HG03196 (cell line): ENCODE measurements at regions not wholly inside any gene's neighbourhood (a gene's known extent, or its start where the extent isn't known, plus 50 kb on each side); places are given as distances from the start of the nearest gene placed in this dataset.
A peak's percentile ranks its signal among the peaks of the same experiment; 100 is the strongest.

Experiments
- ATAC-seq: cut with Tn5 transposase; IDR thresholded peaks from one replicate; pipeline ENCODE4 v1.9.1; 2021; ENCODE audit not compliant: unreplicated experiment

GRCh38 chr5:68555907-68556681 is 340.5 kb downstream of the PIK3R1 start:
- ATAC-seq: no peak

DNA sequence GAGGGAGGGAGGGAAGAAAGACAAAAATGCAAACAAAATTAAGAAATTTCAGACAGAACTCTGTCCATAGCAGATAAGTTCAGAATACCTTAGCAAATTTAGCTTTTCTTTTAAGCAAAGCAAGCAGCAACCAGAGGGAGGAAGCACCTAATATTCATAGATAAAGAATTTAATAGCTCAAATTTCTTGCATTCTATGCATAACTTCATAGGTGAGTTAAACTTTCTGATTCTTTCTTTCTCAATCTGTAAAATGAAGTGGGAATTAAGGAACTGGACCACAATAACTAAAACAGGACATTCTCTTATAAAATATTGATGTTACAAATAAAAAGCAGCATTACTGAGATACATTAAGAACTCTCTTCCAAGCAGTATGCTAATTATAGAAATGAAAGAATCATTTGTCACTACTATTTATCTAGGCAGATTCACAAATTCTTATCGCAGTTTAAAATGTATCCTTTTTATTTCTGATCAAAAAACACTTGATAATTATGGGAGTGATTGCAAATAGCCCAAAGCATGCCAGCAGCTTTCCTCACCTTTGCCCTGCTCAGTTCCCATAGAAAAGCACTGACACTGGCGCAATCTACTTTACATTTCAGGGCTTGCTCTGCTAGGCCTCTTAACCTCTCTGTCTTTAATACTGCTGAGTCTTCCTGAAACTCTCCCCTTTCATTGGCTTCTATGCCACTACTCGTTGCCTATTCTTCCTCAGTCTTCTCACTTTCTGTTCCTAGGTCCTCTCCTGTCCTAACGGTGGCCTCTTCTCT is 341.8 kb downstream of the PIK3R1 start:
- ATAC-seq: no peak

GRCh38 chr5:68562308-68562707 is 346.8 kb downstream of the PIK3R1 start:
- no peak for ATAC-seq

DNA sequence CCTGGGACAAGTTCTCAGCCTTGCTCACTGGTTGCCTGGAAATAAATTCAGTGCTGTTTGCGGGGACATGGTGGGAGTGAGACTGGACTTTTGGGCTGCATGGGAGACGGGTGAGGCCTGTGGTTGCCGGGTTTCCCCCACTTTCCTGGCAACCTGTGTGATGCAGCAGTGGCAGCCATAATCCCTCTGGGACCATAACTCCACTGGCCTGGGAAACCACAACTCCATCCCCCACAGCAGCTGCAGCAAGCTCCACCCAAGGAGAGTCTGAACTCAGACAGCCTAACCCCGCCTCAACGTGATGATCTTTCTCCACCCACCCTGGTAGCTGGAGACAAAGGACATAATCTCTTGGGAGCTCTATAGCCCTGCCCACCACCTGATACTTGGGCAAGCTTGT is 349.9 kb downstream of the PIK3R1 start:
- ATAC-seq: peak; percentile 93

DNA sequence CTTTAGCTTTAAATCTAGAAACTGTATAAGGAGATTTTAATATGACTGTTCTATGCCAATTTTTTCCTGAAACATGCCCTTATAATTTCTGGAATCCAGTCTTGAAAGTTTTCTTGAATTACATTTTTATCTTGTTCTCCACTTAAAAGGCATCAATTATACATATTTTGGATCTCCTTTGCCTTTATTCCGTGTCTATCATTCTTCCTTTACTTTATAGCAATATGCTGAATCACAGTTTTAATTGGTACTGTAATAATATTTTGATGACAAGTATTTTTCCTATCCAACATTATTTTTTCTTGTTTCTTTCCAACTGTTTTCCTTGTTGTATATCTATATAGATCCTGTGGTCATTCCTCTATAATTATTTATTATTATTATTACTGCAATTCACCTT is 361.2 kb downstream of the PIK3R1 start:
- no peak for ATAC-seq

DNA sequence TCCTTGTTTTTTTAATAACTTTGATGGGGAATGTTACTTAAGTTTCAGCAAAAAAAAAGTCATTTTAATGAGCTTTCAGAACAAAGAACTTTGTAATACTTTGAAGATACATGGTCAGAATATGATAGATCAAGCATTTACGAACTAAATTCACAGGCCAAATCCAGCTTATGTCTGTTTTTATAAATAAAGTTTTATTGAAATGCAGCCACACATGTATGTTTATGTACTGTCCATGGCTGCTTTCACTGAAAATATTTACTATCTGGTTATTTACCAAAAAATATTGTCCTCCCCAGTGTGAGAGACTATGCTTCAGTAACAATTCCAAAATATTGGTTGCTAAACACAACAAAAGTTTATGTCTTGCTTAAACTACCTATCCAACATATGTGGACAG is 366.7 kb downstream of the PIK3R1 start:
- ATAC-seq: no peak

- ATAC-seq: no peak
These were observed 371.6 kb downstream of the PIK3R1 start for GRCh38 chr5:68587171-68587570.

DNA sequence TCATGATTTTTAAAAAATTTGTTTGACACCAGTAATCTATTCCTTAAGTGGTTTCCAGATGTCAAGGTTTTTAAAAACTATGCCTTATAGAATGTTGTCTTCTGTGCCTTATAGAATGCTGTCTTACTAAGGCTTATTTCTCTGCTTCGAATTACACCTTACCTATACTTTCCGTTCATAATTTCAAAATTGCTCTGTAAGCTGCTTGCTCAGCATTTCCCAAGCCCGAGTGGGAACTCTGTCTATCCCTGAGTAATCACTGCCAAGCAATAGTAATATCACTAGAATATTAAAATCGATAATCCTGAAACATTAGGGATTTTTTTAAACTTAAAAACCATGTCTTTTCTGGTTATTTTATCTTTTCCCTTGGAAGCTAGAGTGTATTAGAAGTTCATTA is 376.3 kb downstream of the PIK3R1 start:
- ATAC-seq: no peak

- no peak for ATAC-seq
These were observed 376.8 kb downstream of the PIK3R1 start for GRCh38 chr5:68592351-68592750.

DNA sequence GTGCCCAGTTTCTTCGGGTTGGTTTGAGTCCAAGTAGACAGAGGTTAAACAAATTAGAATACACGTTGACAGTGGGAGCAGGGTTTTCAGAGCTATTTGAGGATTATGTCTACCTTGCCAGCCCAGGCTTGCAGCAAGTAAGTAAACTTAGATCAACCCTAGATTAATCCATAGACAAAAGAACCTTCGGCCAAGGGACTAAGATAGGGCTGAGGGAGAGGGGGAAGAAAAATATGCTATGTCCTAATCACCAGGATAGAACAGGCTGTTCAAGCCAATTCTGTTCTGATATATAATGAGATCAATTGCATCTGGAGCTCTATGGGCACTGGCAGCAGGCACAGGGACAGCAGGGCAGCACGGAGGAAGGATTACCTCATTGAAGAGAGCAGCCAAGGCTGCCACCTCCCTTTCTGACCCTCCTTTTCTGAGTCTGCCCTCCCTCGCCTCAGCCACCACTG is 377.7 kb downstream of the PIK3R1 start:
- no peak for ATAC-seq

GRCh38 chr5:68612972-68613371 is 397.4 kb downstream of the PIK3R1 start:
- no peak for ATAC-seq

DNA sequence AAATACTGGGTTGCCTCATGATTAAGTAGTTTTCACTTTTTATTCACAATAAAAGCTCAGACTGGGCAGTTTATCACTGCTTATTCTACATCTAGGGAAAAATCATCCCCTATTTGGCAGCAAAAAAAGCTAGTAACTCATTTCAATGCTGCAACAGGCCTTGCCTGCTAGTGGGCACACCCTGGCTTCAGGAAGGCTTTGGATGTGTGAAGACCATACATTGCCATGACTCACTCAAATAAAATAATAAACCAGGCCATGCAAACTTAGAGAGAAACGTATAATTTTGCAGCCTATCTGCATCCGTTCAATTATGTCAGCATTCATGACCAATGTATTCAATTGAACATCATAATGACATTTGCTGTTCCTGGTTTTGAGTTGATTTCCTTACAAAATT is 402.9 kb downstream of the PIK3R1 start:
- no peak for ATAC-seq

GRCh38 chr5:68627001-68627400 is 411.4 kb downstream of the PIK3R1 start:
- no peak for ATAC-seq

DNA sequence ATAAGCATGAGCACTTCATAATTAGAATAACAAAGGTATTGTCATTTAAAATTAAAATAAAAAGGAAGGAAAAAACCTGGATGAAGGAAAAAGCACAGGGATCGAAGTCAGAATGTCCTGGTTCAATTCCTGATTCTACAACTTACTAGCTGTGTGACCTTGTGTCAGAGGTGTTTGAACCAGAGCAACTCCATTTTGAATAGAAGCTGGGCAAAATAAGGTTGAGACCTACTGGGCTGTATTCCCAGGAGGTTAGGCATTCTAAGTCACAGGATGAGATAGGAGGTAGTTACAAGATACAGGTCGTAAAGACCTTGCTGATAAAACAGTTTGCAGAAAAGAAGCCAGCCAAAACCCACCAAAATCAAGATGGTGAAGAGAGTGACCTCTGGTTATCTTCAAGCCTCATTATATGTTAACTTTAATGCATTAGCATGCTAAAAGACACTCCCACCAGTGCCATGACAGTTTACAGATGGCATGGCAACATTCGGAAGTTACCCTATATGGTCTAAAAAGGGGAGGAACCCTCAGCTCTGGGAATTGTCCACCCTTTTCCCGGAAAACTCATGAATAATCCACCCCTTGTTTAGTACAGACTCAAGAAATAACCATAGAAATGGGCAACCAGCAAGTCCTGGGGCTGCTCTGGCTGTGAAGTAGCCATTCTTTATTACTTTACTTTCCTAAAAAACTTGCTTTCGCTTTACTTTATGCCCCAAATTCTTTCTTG is 412.7 kb downstream of the PIK3R1 start:
- no peak for ATAC-seq

DNA sequence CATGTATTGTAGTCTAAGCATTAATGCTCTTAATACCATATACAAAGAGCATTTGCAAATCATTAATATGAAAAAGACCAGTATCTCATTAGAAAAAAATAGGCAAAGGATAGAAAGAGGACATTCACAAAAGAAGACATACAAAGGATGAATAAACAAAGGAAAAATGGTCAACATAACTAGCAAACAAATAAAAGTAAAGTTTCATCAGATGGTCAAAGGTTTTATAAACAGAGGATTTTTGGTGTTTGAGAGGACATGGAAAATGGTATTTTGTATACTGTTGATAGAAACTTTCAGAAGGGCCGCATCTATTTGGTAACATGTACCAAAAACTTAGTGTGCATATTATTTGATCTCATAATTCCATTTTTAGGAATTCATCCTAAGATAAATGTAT is 414.8 kb downstream of the PIK3R1 start:
- ATAC-seq: no peak

- ATAC-seq: no peak
These were observed 416.3 kb downstream of the PIK3R1 start for GRCh38 chr5:68631884-68632283.

DNA sequence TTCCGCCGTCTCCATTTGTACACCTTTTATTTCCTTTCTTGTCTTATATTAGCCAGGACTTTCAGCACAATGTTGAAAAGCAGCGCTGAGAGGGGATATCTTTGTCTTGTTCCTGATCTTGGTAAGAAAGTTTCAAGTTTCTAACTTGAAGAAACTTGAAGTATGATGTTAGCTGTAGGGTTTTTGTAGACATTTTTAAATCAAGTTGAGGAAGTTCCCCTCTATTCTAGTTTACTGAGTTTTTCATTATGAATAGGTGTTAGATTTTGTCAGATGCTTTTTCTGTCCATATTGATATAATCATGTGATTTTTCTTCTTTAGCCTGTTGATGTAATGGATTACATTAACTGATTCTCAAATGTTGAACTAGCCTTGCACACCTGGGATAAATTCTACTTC is 425.7 kb downstream of the PIK3R1 start:
- ATAC-seq: peak; percentile 48

DNA sequence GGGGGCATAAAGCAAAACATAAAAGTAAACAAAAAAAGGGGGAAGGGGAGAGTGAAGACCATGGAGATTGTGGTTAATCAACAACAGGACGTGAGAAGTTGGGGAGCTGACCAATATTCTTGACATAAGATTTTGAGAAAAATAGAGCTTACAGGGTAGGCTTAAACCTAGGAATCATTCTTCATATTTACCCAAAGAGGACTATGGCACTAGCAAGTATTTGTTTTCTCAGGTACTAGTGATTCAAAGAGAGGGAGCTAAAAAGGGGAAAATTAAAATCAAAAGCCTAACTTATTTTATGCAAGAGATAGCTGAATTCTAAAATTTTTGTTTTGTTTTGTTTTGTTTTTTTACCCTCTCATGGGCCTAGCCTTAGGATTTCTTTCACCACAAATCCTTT is 427.5 kb downstream of the PIK3R1 start:
- no peak for ATAC-seq

DNA sequence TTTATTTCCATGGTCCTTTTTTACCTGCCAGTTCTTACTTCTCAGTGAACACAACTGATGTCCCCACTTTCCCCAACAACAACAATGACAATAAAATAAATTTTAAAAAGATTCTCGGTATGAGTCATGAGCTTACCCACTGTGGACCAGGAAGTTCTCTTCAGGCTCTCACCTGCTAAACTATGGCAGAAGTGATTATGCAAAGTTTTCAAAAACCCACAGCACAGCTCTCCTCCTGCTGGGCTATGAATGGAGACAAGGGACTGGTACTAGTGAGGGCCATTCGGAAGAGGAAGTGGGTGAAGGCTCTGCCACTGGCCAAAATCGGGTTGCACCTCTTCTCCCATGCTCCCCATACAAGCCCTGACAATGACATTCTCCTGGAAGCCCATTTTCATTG is 429.4 kb downstream of the PIK3R1 start:
- ATAC-seq: peak; percentile 98

DNA sequence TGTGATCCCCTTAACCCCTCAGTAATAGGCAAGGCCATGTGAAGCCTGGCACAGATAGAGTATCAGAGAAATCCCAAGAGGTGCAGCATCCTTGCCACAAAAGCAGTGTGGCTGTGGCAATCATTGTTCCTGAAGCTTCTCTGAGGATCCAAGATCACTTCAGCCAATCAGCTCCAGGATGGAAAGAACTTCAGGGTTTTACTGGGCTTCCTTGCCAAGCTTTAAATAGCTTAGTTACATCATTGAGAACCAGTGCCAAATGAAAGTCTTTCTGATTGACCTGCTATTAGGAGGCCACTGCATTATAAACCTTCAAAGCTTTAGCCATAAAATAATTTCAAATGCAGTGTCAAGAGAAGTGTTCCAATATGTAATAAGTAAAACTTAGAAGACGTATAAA is 430.6 kb downstream of the PIK3R1 start:
- no peak for ATAC-seq

DNA sequence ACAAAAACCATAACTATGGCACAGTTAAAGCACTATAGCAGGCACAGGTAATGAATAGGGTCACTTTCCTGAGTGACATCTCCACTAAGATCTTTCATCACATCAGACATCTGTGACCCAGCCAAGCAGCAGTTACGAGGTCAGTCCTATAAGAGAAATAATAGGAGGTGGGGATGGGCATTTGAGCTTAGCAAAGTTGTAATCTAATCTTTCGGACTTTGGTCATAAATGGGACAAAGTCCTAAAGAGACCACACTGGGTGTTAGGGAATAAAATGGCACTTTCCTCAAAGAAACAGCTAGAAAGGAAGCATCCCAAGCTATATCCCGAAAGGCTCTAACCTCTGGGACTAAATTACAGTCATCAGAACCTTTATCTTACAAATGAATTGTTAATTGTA is 432.2 kb downstream of the PIK3R1 start:
- no peak for ATAC-seq
